Gastroesophageal sphincter (tissue), 4 donors: ENCODE measurements at regions not wholly inside any gene's neighbourhood (a gene's known extent, or its start where the extent isn't known, plus 50 kb on each side); places are given as distances from the start of the nearest gene placed in this dataset.

Experiments used
- ATAC-seq: fragments of 150-250 bp; one replicate; pipeline ENCODE4 v1.9.1; 2016; ENCODE audit warnings: mild to moderate bottlenecking, moderate library complexity
- H3K27ac ChIP-seq, 4 donors: fragments of 200-600 bp; sonication (generic) in 3 of 4; 1 replicate in 3 of 4; 2 replicates in 1 of 4; pipeline ENCODE4 v1.5.1; 2016 to 2019
- H3K27me3 ChIP-seq: fragments of 200-600 bp; sonication (generic); one replicate; pipeline ENCODE4 v1.5.1; 2019
- H3K36me3 ChIP-seq, 2 donors: fragments of 200-600 bp; sonication (generic); one replicate each; pipeline ENCODE4 v1.5.1; 2019; ENCODE audit warnings: control low read depth in 1 of 2
- H3K4me1 ChIP-seq, 3 donors: fragments of 200-600 bp; sonication (generic); 1 replicate in 2 of 3; 2 replicates in 1 of 3; pipeline ENCODE4 v1.5.1; 2016 to 2019; ENCODE audit warnings: control low read depth in 2 of 3
- H3K4me3 ChIP-seq, 2 donors: fragments of 200-600 bp; sonication (generic); one replicate each; pipeline ENCODE4 v1.5.1; 2019; ENCODE audit warnings: mild to moderate bottlenecking in 1 of 2, moderate library complexity in 1 of 2
- H3K9me3 ChIP-seq, 3 donors: fragments of 200-600 bp; sonication (generic); one replicate each; pipeline ENCODE4 v1.5.1; 2017 to 2019; ENCODE audit warnings: control low read depth in 2 of 3
- EP300 ChIP-seq: sonication (generic); formaldehyde crosslinking; IDR thresholded peaks from one replicate; pipeline ENCODE4 v1.6.1; 2017; ENCODE audit warnings: antibody characterized with exemption, mild to moderate bottlenecking
- POLR2A ChIP-seq, 2 donors: fragments of 450-650 bp; IDR thresholded peaks; one replicate each; pipeline ENCODE4 v1.6.1; 2017; ENCODE audit warnings: antibody characterized with exemption in 2 of 2, mild to moderate bottlenecking in 2 of 2, moderate library complexity in 1 of 2
- POLR2AphosphoS5 ChIP-seq: sonication (generic); formaldehyde crosslinking; IDR thresholded peaks from one replicate; pipeline ENCODE4 v1.6.1; 2017; ENCODE audit warnings: antibody characterized with exemption
- WGBS, 2 donors: methylation state at CpG; one replicate each; pipeline ENCODE4 v1.1.5; 2018; ENCODE audit warnings: low coverage in 1 of 2; 5-methylcytosine and 5-hydroxymethylcytosine counted together
- TF ChIP-seq, protein P1 (sequence below), 4 experiments: fragments of 200-600 bp in 2 of 4; fragments of 450-650 bp in 2 of 4; sonication (generic) in 1 of 4; IDR thresholded peaks; one replicate each; pipeline ENCODE4 v1.5.1; 2017 to 2019; ENCODE audit warnings: antibody characterized with exemption in 4 of 4, mild to moderate bottlenecking in 2 of 4, moderate library complexity in 2 of 4

DNA sequence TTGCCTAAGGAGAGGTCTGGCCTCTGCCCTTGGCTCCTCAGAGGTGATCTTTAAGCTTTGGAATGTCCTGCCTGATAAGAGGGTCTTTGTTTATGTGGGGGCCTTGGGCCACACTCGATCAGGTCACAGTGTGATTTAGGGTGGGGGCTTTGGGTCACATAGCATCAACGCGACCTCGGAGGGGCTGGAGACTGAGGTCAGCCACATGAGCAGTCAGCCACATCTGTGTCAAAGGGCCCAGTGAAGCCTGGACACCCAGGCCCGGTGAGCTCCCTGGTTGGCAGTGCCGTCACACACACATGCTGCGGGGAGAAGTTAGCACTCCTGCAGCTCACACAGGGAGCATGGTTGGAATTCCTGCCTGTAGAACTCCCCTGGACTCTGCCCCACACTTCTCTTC lies 345.0 kb downstream of the NPHP4 start:
- peaks cover 0 to 8% (median 0%) of the 10 kb centered on the region in 3 donors for H3K9me3 ChIP-seq
- no peak for TF ChIP-seq POLR2AphosphoS5
- TF ChIP-seq, protein P1, sequence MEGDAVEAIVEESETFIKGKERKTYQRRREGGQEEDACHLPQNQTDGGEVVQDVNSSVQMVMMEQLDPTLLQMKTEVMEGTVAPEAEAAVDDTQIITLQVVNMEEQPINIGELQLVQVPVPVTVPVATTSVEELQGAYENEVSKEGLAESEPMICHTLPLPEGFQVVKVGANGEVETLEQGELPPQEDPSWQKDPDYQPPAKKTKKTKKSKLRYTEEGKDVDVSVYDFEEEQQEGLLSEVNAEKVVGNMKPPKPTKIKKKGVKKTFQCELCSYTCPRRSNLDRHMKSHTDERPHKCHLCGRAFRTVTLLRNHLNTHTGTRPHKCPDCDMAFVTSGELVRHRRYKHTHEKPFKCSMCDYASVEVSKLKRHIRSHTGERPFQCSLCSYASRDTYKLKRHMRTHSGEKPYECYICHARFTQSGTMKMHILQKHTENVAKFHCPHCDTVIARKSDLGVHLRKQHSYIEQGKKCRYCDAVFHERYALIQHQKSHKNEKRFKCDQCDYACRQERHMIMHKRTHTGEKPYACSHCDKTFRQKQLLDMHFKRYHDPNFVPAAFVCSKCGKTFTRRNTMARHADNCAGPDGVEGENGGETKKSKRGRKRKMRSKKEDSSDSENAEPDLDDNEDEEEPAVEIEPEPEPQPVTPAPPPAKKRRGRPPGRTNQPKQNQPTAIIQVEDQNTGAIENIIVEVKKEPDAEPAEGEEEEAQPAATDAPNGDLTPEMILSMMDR (IDR thresholded peaks at IDR 0.05): no peak
- TF ChIP-seq POLR2A (IDR thresholded peaks at IDR 0.05): no peak
- TF ChIP-seq EP300: no peak
- ATAC-seq: no peak
- no peak overlapping the region for H3K4me3 ChIP-seq
- no peak overlapping the region for H3K27ac ChIP-seq
- WGBS, 2 donors: 0 to 42% methylated on average over 2 to 4 of the region's 7 CpGs
- peaks cover 78% of the 10 kb centered on the region for H3K27me3 ChIP-seq
- H3K36me3 ChIP-seq: no peaks in the 10 kb centered on the region
- H3K4me1 ChIP-seq: peaks cover 0 to 3% (median 0%) of the 10 kb centered on the region in 3 donors

- WGBS, 2 donors: 29 to 46% methylated on average over 6 of the region's 7 CpGs
- no peaks in the 10 kb centered on the region for H3K4me1 ChIP-seq
- no peak for ATAC-seq
- no peak overlapping the region for H3K27ac ChIP-seq
- H3K27me3 ChIP-seq: peaks cover 74% of the 10 kb centered on the region
- peaks cover 0 to 8% (median 0%) of the 10 kb centered on the region in 3 donors for H3K9me3 ChIP-seq
- H3K36me3 ChIP-seq: no peaks in the 10 kb centered on the region
- TF ChIP-seq, protein P1 (IDR thresholded peaks at IDR 0.05): no peak
- TF ChIP-seq POLR2A (IDR thresholded peaks at IDR 0.05) (no peak), EP300 (no peak), POLR2AphosphoS5 (no peak)
- H3K4me3 ChIP-seq: no peak overlapping the region
Measured at GRCh38 chr1:5646486-5647149, 345.6 kb downstream of the NPHP4 start.

GRCh38 chr1:5645929-5646328 lies 346.3 kb downstream of the NPHP4 start:
- Histone ChIP-seq H3K27ac (no peak overlapping the region), H3K36me3 (no peaks in the 10 kb centered on the region), H3K27me3 (peaks cover 74% of the 10 kb centered on the region), H3K9me3 (peaks cover 0 to 8% (median 0%) of the 10 kb centered on the region in 3 donors), H3K4me3 (no peak overlapping the region), H3K4me1 (no peaks in the 10 kb centered on the region)
- TF ChIP-seq, protein P1 (IDR thresholded peaks at IDR 0.05): no peak
- TF ChIP-seq POLR2A (IDR thresholded peaks at IDR 0.05): no peak
- no peak for TF ChIP-seq EP300
- no peak for TF ChIP-seq POLR2AphosphoS5
- no peak for ATAC-seq
- WGBS, 2 donors: 87% methylated on average over 3 of the region's 6 CpGs; no CpG with 5 or more reads in 1 of the 2 donors

- ATAC-seq: no peak
- Histone ChIP-seq H3K36me3 (no peaks in the 10 kb centered on the region), H3K4me1 (no peaks in the 10 kb centered on the region), H3K9me3 (peaks cover 0 to 8% (median 0%) of the 10 kb centered on the region in 3 donors), H3K27ac (no peak overlapping the region), H3K4me3 (no peak overlapping the region), H3K27me3 (peaks cover 74% of the 10 kb centered on the region)
- no peak for TF ChIP-seq POLR2AphosphoS5
- no peak for TF ChIP-seq EP300
- TF ChIP-seq, protein P1 (IDR thresholded peaks at IDR 0.05): no peak
- TF ChIP-seq POLR2A (IDR thresholded peaks at IDR 0.05): no peak
- WGBS, 2 donors: 73 to 80% methylated on average over 2 to 3 of the region's 5 CpGs
Measured at GRCh38 chr1:5645135-5645399, 347.2 kb downstream of the NPHP4 start.
